GM23338 (cell line): ENCODE measurements at regions not wholly inside any gene's neighbourhood (a gene's known extent, or its start where the extent isn't known, plus 50 kb on each side); places are given as distances from the start of the nearest gene placed in this dataset.

Experiments
- ATAC-seq: fragments of 200-7000 bp; cut with Tn5 transposase; 3 replicates; pipeline ENCODE4 v1.9.1; 2020
- DNase-seq: peaks from one replicate; pipeline ENCODE4 v3.0.0-alpha.2; 2015; ENCODE audit warnings: low spot score
- H2AFZ ChIP-seq: fragments of 200-600 bp; sonication (generic); 2 replicates; pipeline ENCODE4 v1.8.0; 2016; ENCODE audit warnings: antibody characterized with exemption, mild to moderate bottlenecking, moderate library complexity
- H3F3A ChIP-seq: fragments of 200-600 bp; sonication (generic); replicated peaks from 2 replicates; pipeline ENCODE4 v1.8.0; 2017; ENCODE audit warnings: antibody characterized with exemption, mixed run types, low read depth
- H3K27ac ChIP-seq: fragments of 200-600 bp; sonication (generic); 2 replicates; pipeline ENCODE4 v1.6.1; 2016; ENCODE audit warnings: low read depth
- H3K27me3 ChIP-seq: fragments of 200-600 bp; sonication (generic); 2 replicates; pipeline ENCODE4 v1.8.0; 2016; ENCODE audit warnings: mild to moderate bottlenecking, mixed run types, moderate library complexity; ENCODE audit not compliant: insufficient read depth
- H3K36me3 ChIP-seq: fragments of 200-600 bp; sonication (generic); 2 replicates; pipeline ENCODE4 v1.8.0; 2016; ENCODE audit warnings: mild to moderate bottlenecking; ENCODE audit not compliant: insufficient read depth
- H3K4me1 ChIP-seq: fragments of 200-600 bp; sonication (generic); 2 replicates; pipeline ENCODE4 v1.8.0; 2016; ENCODE audit warnings: mild to moderate bottlenecking, moderate library complexity; ENCODE audit not compliant: insufficient read depth
- H3K4me2 ChIP-seq: fragments of 200-600 bp; sonication (generic); 2 replicates; pipeline ENCODE4 v1.7.1; 2017; ENCODE audit warnings: mixed run types
- H3K4me3 ChIP-seq: fragments of 200-600 bp; sonication (generic); 2 replicates; pipeline ENCODE4 v1.6.1; 2016; ENCODE audit warnings: mixed run types
- H3K79me2 ChIP-seq: fragments of 200-600 bp; sonication (generic); replicated peaks from 2 replicates; pipeline ENCODE4 v1.8.0; 2017; ENCODE audit warnings: mild to moderate bottlenecking; ENCODE audit not compliant: insufficient read depth
- H3K9me2 ChIP-seq: fragments of 200-600 bp; sonication (generic); 2 replicates; pipeline ENCODE4 v1.8.0; 2017; ENCODE audit not compliant: insufficient read depth
- H4K20me1 ChIP-seq: fragments of 200-600 bp; sonication (generic); replicated peaks from 2 replicates; pipeline ENCODE4 v1.8.0; 2017; ENCODE audit warnings: mild to moderate bottlenecking; ENCODE audit not compliant: insufficient read depth
- H3K27ac Mint-ChIP-seq: 2 replicates; pipeline ENCODE4 v1.8.0; 2020; ENCODE audit warnings: inconsistent platforms, mild to moderate bottlenecking, moderate library complexity, mixed read lengths
- H3K27me3 Mint-ChIP-seq: 3 replicates; pipeline ENCODE4 v1.8.0; 2022; ENCODE audit warnings: low read depth, mild to moderate bottlenecking, moderate library complexity, mixed read lengths, inconsistent platforms; ENCODE audit not compliant: insufficient read depth, poor library complexity
- H3K36me3 Mint-ChIP-seq: 3 replicates; pipeline ENCODE4 v1.8.0; 2021; ENCODE audit warnings: low read depth, mild to moderate bottlenecking, inconsistent platforms, moderate library complexity, mixed read lengths
- H3K4me1 Mint-ChIP-seq: 3 replicates; pipeline ENCODE4 v1.8.0; 2020; ENCODE audit warnings: mild to moderate bottlenecking, inconsistent platforms, mixed read lengths
- H3K4me3 Mint-ChIP-seq: 3 replicates; pipeline ENCODE4 v1.8.0; 2021; ENCODE audit warnings: moderate library complexity, mild to moderate bottlenecking, inconsistent platforms, mixed read lengths
- H3K9me3 Mint-ChIP-seq: 3 replicates; pipeline ENCODE4 v1.8.0; 2020; ENCODE audit warnings: moderate library complexity, mild to moderate bottlenecking, inconsistent platforms, mixed read lengths
- CREB1 ChIP-seq: fragments of 250-450 bp; sonication (Bioruptor Pico); IDR thresholded peaks from 2 replicates; pipeline ENCODE4 v1.5.0; 2020; ENCODE audit warnings: low read depth, mild to moderate bottlenecking, moderate library complexity
- EZH2 ChIP-seq: fragments of 200-600 bp; sonication (generic); IDR thresholded peaks from one replicate; pipeline ENCODE4 v1.8.0; 2017; ENCODE audit warnings: antibody characterized with exemption, mild to moderate bottlenecking, low read depth; ENCODE audit not compliant: unreplicated experiment
- NANOG ChIP-seq: IDR thresholded peaks from 2 replicates; pipeline ENCODE4 v1.6.1; 2016; ENCODE audit warnings: antibody characterized with exemption, borderline replicate concordance
- POLR2AphosphoS5 ChIP-seq: IDR thresholded peaks from 2 replicates; pipeline ENCODE4 v1.6.1; 2016; ENCODE audit warnings: antibody characterized with exemption, low read depth
- STAT1 ChIP-seq: IDR thresholded peaks from one replicate; pipeline ENCODE4 v1.6.1; 2016; ENCODE audit warnings: antibody characterized with exemption; ENCODE audit not compliant: unreplicated experiment
- ZNF114 ChIP-seq: fragments of 250-450 bp; sonication (Bioruptor Pico); IDR thresholded peaks from 2 replicates; pipeline ENCODE4 v1.5.0; 2020; ENCODE audit warnings: mild to moderate bottlenecking, moderate library complexity
- ZNF331 ChIP-seq: fragments of 250-450 bp; sonication (Bioruptor Pico); IDR thresholded peaks from 2 replicates; pipeline ENCODE4 v1.5.0; 2020; ENCODE audit warnings: low read depth, mild to moderate bottlenecking, moderate library complexity
- TF ChIP-seq, protein P1 (sequence below): fragments of 250-450 bp; sonication (Bioruptor Pico); IDR thresholded peaks from 2 replicates; pipeline ENCODE4 v1.5.0; 2020; ENCODE audit warnings: mild to moderate bottlenecking, moderate library complexity
- TF ChIP-seq, protein P2 (sequence below): IDR thresholded peaks from one replicate; pipeline ENCODE4 v1.6.1; 2018; ENCODE audit warnings: antibody characterized with exemption; ENCODE audit not compliant: unreplicated experiment

DNA sequence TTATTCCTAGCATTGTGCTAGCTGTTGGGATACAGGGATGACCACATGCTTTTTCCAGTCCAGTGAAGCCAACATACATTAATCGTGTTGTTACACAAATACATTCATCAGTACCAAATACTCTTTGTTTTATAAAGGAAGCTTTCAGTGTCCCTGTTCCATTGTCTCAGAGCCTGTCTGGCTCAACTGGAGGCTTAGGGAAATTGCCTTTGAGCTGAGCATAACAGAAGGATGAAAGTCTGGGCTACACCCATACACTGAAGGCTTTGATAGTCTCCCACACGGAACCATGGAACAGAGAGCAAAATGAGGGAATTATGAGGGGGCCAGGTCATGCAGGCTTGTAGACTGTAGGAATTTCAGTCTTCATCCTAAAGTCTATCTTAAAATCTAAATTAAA lies 126.4 kb upstream of the KCNQ5 start:
- ATAC-seq (no peak), DNase-seq (no peak)
- Mint-ChIP-seq H3K9me3 (no peaks in the 10 kb centered on the region; the same call in 1 of the 3 replicates), H3K27me3 (no peaks in the 10 kb centered on the region), H3K36me3 (no peaks in the 10 kb centered on the region), H3K27ac (no peak overlapping the region), H3K4me1 (no peaks in the 10 kb centered on the region), H3K4me3 (no peak overlapping the region)
- Histone ChIP-seq H3K4me3 (no peak overlapping the region), H3K27ac (no peak overlapping the region), H3F3A (no peaks in the 10 kb centered on the region), H2AFZ (no peak overlapping the region), H3K36me3 (no peaks in the 10 kb centered on the region), H3K27me3 (no peaks in the 10 kb centered on the region), H3K79me2 (no peaks in the 10 kb centered on the region), H4K20me1 (no peaks in the 10 kb centered on the region), H3K4me2 (no peak overlapping the region), H3K9me2 (no peaks in the 10 kb centered on the region), H3K4me1 (no peaks in the 10 kb centered on the region)
- TF ChIP-seq NANOG (no peak), STAT1 (no peak), ZNF331 (no peak), EZH2 (no peak), ZNF114 (CRISPR knock-in tag) (no peak), POLR2AphosphoS5 (no peak), CREB1 (CRISPR knock-in tag) (no peak)
- TF ChIP-seq, protein P1, sequence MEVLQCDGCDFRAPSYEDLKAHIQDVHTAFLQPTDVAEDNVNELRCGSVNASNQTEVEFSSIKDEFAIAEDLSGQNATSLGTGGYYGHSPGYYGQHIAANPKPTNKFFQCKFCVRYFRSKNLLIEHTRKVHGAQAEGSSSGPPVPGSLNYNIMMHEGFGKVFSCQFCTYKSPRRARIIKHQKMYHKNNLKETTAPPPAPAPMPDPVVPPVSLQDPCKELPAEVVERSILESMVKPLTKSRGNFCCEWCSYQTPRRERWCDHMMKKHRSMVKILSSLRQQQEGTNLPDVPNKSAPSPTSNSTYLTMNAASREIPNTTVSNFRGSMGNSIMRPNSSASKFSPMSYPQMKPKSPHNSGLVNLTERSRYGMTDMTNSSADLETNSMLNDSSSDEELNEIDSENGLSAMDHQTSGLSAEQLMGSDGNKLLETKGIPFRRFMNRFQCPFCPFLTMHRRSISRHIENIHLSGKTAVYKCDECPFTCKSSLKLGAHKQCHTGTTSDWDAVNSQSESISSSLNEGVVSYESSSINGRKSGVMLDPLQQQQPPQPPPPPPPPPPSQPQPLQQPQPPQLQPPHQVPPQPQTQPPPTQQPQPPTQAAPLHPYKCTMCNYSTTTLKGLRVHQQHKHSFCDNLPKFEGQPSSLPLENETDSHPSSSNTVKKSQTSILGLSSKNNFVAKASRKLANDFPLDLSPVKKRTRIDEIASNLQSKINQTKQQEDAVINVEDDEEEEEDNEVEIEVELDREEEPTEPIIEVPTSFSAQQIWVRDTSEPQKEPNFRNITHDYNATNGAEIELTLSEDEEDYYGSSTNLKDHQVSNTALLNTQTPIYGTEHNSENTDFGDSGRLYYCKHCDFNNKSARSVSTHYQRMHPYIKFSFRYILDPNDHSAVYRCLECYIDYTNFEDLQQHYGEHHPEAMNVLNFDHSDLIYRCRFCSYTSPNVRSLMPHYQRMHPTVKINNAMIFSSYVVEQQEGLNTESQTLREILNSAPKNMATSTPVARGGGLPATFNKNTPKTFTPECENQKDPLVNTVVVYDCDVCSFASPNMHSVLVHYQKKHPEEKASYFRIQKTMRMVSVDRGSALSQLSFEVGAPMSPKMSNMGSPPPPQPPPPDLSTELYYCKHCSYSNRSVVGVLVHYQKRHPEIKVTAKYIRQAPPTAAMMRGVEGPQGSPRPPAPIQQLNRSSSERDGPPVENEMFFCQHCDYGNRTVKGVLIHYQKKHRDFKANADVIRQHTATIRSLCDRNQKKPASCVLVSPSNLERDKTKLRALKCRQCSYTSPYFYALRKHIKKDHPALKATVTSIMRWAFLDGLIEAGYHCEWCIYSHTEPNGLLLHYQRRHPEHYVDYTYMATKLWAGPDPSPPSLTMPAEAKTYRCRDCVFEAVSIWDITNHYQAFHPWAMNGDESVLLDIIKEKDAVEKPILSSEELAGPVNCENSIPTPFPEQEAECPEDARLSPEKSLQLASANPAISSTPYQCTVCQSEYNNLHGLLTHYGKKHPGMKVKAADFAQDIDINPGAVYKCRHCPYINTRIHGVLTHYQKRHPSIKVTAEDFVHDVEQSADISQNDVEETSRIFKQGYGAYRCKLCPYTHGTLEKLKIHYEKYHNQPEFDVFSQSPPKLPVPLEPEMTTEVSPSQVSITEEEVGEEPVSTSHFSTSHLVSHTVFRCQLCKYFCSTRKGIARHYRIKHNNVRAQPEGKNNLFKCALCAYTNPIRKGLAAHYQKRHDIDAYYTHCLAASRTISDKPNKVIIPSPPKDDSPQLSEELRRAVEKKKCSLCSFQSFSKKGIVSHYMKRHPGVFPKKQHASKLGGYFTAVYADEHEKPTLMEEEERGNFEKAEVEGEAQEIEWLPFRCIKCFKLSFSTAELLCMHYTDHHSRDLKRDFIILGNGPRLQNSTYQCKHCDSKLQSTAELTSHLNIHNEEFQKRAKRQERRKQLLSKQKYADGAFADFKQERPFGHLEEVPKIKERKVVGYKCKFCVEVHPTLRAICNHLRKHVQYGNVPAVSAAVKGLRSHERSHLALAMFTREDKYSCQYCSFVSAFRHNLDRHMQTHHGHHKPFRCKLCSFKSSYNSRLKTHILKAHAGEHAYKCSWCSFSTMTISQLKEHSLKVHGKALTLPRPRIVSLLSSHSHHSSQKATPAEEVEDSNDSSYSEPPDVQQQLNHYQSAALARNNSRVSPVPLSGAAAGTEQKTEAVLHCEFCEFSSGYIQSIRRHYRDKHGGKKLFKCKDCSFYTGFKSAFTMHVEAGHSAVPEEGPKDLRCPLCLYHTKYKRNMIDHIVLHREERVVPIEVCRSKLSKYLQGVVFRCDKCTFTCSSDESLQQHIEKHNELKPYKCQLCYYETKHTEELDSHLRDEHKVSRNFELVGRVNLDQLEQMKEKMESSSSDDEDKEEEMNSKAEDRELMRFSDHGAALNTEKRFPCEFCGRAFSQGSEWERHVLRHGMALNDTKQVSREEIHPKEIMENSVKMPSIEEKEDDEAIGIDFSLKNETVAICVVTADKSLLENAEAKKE (CRISPR knock-in tag): no peak
- TF ChIP-seq, protein P2, sequence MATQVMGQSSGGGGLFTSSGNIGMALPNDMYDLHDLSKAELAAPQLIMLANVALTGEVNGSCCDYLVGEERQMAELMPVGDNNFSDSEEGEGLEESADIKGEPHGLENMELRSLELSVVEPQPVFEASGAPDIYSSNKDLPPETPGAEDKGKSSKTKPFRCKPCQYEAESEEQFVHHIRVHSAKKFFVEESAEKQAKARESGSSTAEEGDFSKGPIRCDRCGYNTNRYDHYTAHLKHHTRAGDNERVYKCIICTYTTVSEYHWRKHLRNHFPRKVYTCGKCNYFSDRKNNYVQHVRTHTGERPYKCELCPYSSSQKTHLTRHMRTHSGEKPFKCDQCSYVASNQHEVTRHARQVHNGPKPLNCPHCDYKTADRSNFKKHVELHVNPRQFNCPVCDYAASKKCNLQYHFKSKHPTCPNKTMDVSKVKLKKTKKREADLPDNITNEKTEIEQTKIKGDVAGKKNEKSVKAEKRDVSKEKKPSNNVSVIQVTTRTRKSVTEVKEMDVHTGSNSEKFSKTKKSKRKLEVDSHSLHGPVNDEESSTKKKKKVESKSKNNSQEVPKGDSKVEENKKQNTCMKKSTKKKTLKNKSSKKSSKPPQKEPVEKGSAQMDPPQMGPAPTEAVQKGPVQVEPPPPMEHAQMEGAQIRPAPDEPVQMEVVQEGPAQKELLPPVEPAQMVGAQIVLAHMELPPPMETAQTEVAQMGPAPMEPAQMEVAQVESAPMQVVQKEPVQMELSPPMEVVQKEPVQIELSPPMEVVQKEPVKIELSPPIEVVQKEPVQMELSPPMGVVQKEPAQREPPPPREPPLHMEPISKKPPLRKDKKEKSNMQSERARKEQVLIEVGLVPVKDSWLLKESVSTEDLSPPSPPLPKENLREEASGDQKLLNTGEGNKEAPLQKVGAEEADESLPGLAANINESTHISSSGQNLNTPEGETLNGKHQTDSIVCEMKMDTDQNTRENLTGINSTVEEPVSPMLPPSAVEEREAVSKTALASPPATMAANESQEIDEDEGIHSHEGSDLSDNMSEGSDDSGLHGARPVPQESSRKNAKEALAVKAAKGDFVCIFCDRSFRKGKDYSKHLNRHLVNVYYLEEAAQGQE: no peak
